ENCODE measurements at regions not wholly inside any gene's neighbourhood (a gene's known extent, or its start where the extent isn't known, plus 50 kb on each side); places are given as distances from the start of the nearest gene placed in this dataset.
"Not testable (repeated sequence)": the region's sequence is repeated elsewhere in the genome, so short reads cannot be mapped to it uniquely, and the experiment has no call there.

- peak; percentile 4 for DNase-seq (ENCODE audit: low read depth)
- no peak for TF ChIP-seq CTCF (IDR thresholded peaks at IDR 0.05; ENCODE audit: insufficient read depth, low read depth, low read length, missing control alignments)
- H3K4me3 ChIP-seq (ENCODE audit: low read length), result no peak overlapping the region
These were observed 724.7 kb downstream of the METTL4 start for GRCh38 chr18:1846640-1847039.

GRCh38 chr18:1848716-1849115 is 722.6 kb downstream of the METTL4 start:
- peak; percentile 85 for DNase-seq (ENCODE audit: low read depth)
- no peak for TF ChIP-seq CTCF (IDR thresholded peaks at IDR 0.05; ENCODE audit: insufficient read depth, low read depth, low read length, missing control alignments)
- no peak overlapping the region for H3K4me3 ChIP-seq (ENCODE audit: low read length)

- H3K4me3 ChIP-seq (ENCODE audit: low read length), result no peak overlapping the region
- no peak for DNase-seq (ENCODE audit: low read depth)
- TF ChIP-seq CTCF (IDR thresholded peaks at IDR 0.05; ENCODE audit: insufficient read depth, low read depth, low read length, missing control alignments), result no peak
These were observed 721.9 kb downstream of the METTL4 start for GRCh38 chr18:1849386-1849785.

GRCh38 chr18:1857281-1857680 is 714.0 kb downstream of the METTL4 start:
- not testable (repeated sequence) for H3K4me3 ChIP-seq (ENCODE audit: low read length)
- peak; percentile 51 for DNase-seq (ENCODE audit: low read depth)

- no peak overlapping the region for H3K4me3 ChIP-seq (ENCODE audit: low read length)
- no peak for DNase-seq (ENCODE audit: low read depth)
- TF ChIP-seq CTCF (IDR thresholded peaks at IDR 0.05; ENCODE audit: insufficient read depth, low read depth, low read length, missing control alignments), result no peak
These were observed 709.8 kb downstream of the METTL4 start for GRCh38 chr18:1861473-1861872.

- DNase-seq (ENCODE audit: low read depth), result no peak
- no peak overlapping the region for H3K4me3 ChIP-seq (ENCODE audit: low read length)
- TF ChIP-seq CTCF (IDR thresholded peaks at IDR 0.05; ENCODE audit: insufficient read depth, low read depth, low read length, missing control alignments), result no peak
These were observed 705.4 kb downstream of the METTL4 start for GRCh38 chr18:1865869-1866268.

- DNase-seq (ENCODE audit: low read depth), result no peak
- no peak for TF ChIP-seq CTCF (IDR thresholded peaks at IDR 0.05; ENCODE audit: insufficient read depth, low read depth, low read length, missing control alignments)
- no peak overlapping the region for H3K4me3 ChIP-seq (ENCODE audit: low read length)
These were observed 699.0 kb downstream of the METTL4 start for GRCh38 chr18:1872274-1872673.

GRCh38 chr18:1875219-1875618 is 696.1 kb downstream of the METTL4 start:
- DNase-seq (ENCODE audit: low read depth), result no peak
- TF ChIP-seq CTCF (IDR thresholded peaks at IDR 0.05; ENCODE audit: insufficient read depth, low read depth, low read length, missing control alignments), result no peak
- no peak overlapping the region for H3K4me3 ChIP-seq (ENCODE audit: low read length)
